HG03521 (cell line): ENCODE measurements at regions not wholly inside any gene's neighbourhood (a gene's known extent, or its start where the extent isn't known, plus 50 kb on each side); places are given as distances from the start of the nearest gene placed in this dataset.

ENCODE experiments used
- ATAC-seq: cut with Tn5 transposase; IDR thresholded peaks from one replicate; pipeline ENCODE4 v1.9.1; 2021; ENCODE audit warnings: mild to moderate bottlenecking, moderate library complexity; ENCODE audit not compliant: unreplicated experiment

GRCh38 chr10:21100871-21101514 lies 203.9 kb upstream of the NEBL start:
- no peak for ATAC-seq

GRCh38 chr10:21100190-21100589 lies 203.1 kb upstream of the NEBL start:
- ATAC-seq = no peak

GRCh38 chr10:21099291-21100062 lies 202.4 kb upstream of the NEBL start:
- ATAC-seq = no peak

- ATAC-seq = no peak
These were observed 200.8 kb upstream of the NEBL start for GRCh38 chr10:21097926-21098355.

- no peak for ATAC-seq
These were observed 198.5 kb upstream of the NEBL start for GRCh38 chr10:21095494-21096055.

- ATAC-seq = no peak
These were observed 198.0 kb upstream of the NEBL start for GRCh38 chr10:21095073-21095472.

- no peak for ATAC-seq
These were observed 195.8 kb upstream of the NEBL start for GRCh38 chr10:21092683-21093524.

- no peak for ATAC-seq
These were observed 193.5 kb upstream of the NEBL start for GRCh38 chr10:21090609-21091082.

GRCh38 chr10:21087476-21087875 lies 190.4 kb upstream of the NEBL start:
- no peak for ATAC-seq

- ATAC-seq = no peak
These were observed 187.6 kb upstream of the NEBL start for GRCh38 chr10:21084700-21085099.

- ATAC-seq = no peak
These were observed 186.8 kb upstream of the NEBL start for GRCh38 chr10:21083861-21084260.

- no peak for ATAC-seq
These were observed 185.1 kb upstream of the NEBL start for GRCh38 chr10:21082206-21082605.

- ATAC-seq = no peak
These were observed 183.2 kb upstream of the NEBL start for GRCh38 chr10:21080261-21080660.

GRCh38 chr10:21079330-21079658 lies 182.2 kb upstream of the NEBL start:
- ATAC-seq = no peak

- ATAC-seq = no peak
These were observed 181.6 kb upstream of the NEBL start for GRCh38 chr10:21078410-21079329.

- ATAC-seq = no peak
These were observed 180.6 kb upstream of the NEBL start for GRCh38 chr10:21077681-21078080.

GRCh38 chr10:21076381-21076780 lies 179.3 kb upstream of the NEBL start:
- no peak for ATAC-seq

- ATAC-seq = no peak
These were observed 178.8 kb upstream of the NEBL start for GRCh38 chr10:21075880-21076279.

GRCh38 chr10:21071001-21071673 lies 174.0 kb upstream of the NEBL start:
- ATAC-seq = no peak
